ENCODE measurements at regions not wholly inside any gene's neighbourhood (a gene's known extent, or its start where the extent isn't known, plus 50 kb on each side); places are given as distances from the start of the nearest gene placed in this dataset.
"Not testable (repeated sequence)": the region's sequence is repeated elsewhere in the genome, so short reads cannot be mapped to it uniquely, and the experiment has no call there.

DNA sequence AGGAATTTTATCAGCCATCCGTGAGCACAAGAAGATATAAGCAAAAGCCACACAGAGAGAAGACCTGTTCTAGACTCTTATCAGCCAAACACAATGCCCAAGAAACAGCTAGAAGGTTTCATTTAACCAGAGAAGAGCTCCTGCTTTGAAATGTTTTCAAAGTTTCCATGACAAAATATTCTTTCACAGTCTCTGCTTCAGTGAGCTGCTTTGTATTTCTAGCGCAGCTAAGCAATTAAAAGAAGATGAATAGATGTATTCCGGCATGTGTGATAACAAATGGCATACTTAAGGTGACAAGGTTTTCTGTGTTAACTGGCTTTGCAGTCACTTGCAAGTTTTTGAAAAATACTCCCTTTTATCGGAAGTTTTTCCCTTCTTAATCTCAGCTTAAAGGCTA lies 78.9 kb upstream of the NXPH1 start:
- Histone ChIP-seq H3K4me3 (ENCODE audit: low read length in 2 of 2) (no peak overlapping the region), H3K27ac (ENCODE audit: low read length) (no peak overlapping the region), H3K9me3 (ENCODE audit: control insufficient read depth in 2 of 2, low read length in 2 of 2) (peaks cover 0 to 6% of the 10 kb centered on the region in 2 donors), H3K4me1 (ENCODE audit: control insufficient read depth, insufficient read depth, low read length) (no peaks in the 10 kb centered on the region), H3K27me3 (ENCODE audit: control insufficient read depth in 1 of 2, insufficient read depth in 2 of 2, low read length in 2 of 2) (no peaks in the 10 kb centered on the region), H3K9ac (ENCODE audit: low read length in 2 of 2) (no peak overlapping the region), H3K36me3 (ENCODE audit: control insufficient read depth in 2 of 2, insufficient read depth in 2 of 2, low read length in 2 of 2) (no peaks in the 10 kb centered on the region)

DNA sequence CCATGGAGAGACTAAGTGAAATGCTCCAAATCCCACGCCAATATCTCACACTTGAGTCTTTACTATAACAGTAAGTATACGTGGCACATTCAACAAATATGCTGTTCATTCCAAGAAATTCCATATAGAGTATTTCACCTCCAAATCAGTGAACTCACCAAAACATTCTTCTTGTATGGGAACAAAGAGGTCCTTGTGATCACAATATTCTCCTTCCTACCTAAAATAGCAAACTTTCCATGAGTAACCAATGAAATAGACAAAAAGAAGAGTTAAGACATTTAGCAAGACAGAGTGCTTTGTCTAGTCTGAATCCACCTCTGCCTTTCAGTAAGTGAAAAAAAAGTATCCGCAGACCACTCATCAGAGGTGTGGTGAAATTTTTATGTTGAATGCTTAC lies 77.3 kb upstream of the NXPH1 start:
- H3K4me3 ChIP-seq (ENCODE audit: low read length in 2 of 2), result no peak overlapping the region
- no peak overlapping the region for H3K9ac ChIP-seq (ENCODE audit: low read length in 2 of 2)
- no peaks in the 10 kb centered on the region for H3K4me1 ChIP-seq (ENCODE audit: control insufficient read depth, insufficient read depth, low read length)
- H3K27me3 ChIP-seq (ENCODE audit: control insufficient read depth in 1 of 2, insufficient read depth in 2 of 2, low read length in 2 of 2), result no peaks in the 10 kb centered on the region
- no peak overlapping the region for H3K27ac ChIP-seq (ENCODE audit: low read length)
- no peaks in the 10 kb centered on the region for H3K36me3 ChIP-seq (ENCODE audit: control insufficient read depth in 2 of 2, insufficient read depth in 2 of 2, low read length in 2 of 2)
- peaks cover 0 to 6% of the 10 kb centered on the region in 2 donors for H3K9me3 ChIP-seq (ENCODE audit: control insufficient read depth in 2 of 2, low read length in 2 of 2)

- H3K27ac ChIP-seq (ENCODE audit: low read length), result no peak overlapping the region
- no peaks in the 10 kb centered on the region for H3K27me3 ChIP-seq (ENCODE audit: control insufficient read depth in 1 of 2, insufficient read depth in 2 of 2, low read length in 2 of 2)
- no peak overlapping the region for H3K9ac ChIP-seq (ENCODE audit: low read length in 2 of 2)
- H3K36me3 ChIP-seq (ENCODE audit: control insufficient read depth in 2 of 2, insufficient read depth in 2 of 2, low read length in 2 of 2), result no peaks in the 10 kb centered on the region
- H3K9me3 ChIP-seq (ENCODE audit: control insufficient read depth in 2 of 2, low read length in 2 of 2), result peaks cover 0 to 6% of the 10 kb centered on the region in 2 donors
- no peak overlapping the region for H3K4me3 ChIP-seq (ENCODE audit: low read length in 2 of 2)
- no peaks in the 10 kb centered on the region for H3K4me1 ChIP-seq (ENCODE audit: control insufficient read depth, insufficient read depth, low read length)
Observed at GRCh38 chr7:8357536-8357935, 75.9 kb upstream of the NXPH1 start.

DNA sequence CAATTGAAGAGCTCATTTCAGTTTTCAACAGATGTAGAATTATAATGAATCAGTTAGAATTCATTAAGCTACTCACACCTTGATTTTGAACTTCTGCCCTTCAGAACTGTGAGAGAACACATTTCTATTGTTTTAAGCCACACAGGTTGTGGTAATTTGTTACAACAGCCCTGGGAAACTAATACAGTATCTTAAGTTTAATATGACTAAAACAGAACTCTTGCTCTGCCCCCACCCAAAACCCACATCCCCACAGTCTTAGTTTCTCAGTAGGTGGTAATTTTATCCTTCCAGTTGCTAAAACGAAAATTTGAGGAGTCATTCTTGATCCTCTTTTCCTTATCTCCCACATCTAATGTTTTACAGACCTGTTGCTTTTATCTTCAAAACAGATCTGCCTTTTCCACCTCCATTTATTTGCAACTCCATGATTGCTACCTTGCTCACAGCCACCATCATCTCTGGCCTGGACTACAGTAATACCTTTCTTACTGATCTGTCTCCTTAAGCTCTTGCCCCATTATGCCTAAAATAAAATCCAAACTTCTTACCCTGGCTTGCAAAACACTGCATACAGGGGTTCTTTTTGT lies 72.8 kb upstream of the NXPH1 start:
- Histone ChIP-seq H3K9me3 (ENCODE audit: control insufficient read depth in 2 of 2, low read length in 2 of 2) (peaks cover 0 to 6% of the 10 kb centered on the region in 2 donors), H3K27me3 (ENCODE audit: control insufficient read depth in 1 of 2, insufficient read depth in 2 of 2, low read length in 2 of 2) (no peaks in the 10 kb centered on the region), H3K4me1 (ENCODE audit: control insufficient read depth, insufficient read depth, low read length) (no peaks in the 10 kb centered on the region), H3K9ac (ENCODE audit: low read length in 2 of 2) (no peak overlapping the region), H3K4me3 (ENCODE audit: low read length in 2 of 2) (no peak overlapping the region), H3K36me3 (ENCODE audit: control insufficient read depth in 2 of 2, insufficient read depth in 2 of 2, low read length in 2 of 2) (no peaks in the 10 kb centered on the region), H3K27ac (ENCODE audit: low read length) (no peak overlapping the region)

DNA sequence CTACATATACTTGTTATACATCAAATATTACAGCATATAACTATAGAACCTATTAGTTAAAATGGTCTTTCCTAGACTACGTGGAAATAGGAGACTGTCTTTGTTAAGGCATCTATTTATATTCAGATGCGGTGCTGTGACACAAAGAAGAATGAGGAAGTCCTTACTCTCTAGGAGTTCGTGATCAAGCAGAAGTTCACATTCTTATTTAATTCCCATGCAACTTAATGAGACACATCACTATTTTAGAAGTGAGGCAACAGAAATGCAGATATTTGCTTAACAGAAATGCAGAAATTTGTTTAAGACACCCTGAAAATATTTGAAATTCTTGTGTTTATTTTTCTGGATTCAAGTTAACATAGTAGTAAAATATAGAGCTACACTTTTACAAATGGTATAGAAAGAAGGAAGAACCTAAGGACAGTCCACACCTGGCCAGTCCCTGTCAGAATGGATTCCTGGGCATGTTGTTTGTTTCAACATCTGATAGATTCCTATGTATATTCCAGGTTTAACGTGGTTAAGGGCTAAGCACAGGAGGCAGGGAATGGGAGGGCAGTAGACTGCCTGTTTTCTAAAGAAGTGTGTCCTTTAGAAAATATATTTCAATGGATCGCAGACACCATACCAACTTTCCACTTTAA lies 70.6 kb upstream of the NXPH1 start:
- Histone ChIP-seq H3K27ac (ENCODE audit: low read length) (no peak overlapping the region), H3K4me3 (ENCODE audit: low read length in 2 of 2) (no peak overlapping the region), H3K9me3 (ENCODE audit: control insufficient read depth in 2 of 2, low read length in 2 of 2) (peaks cover 0 to 6% of the 10 kb centered on the region in 2 donors), H3K4me1 (ENCODE audit: control insufficient read depth, insufficient read depth, low read length) (no peaks in the 10 kb centered on the region), H3K9ac (ENCODE audit: low read length in 2 of 2) (no peak overlapping the region), H3K27me3 (ENCODE audit: control insufficient read depth in 1 of 2, insufficient read depth in 2 of 2, low read length in 2 of 2) (no peaks in the 10 kb centered on the region), H3K36me3 (ENCODE audit: control insufficient read depth in 2 of 2, insufficient read depth in 2 of 2, low read length in 2 of 2) (no peaks in the 10 kb centered on the region)

GRCh38 chr7:8363407-8364015 lies 69.9 kb upstream of the NXPH1 start:
- Histone ChIP-seq H3K27me3 (ENCODE audit: control insufficient read depth in 1 of 2, insufficient read depth in 2 of 2, low read length in 2 of 2) (no peaks in the 10 kb centered on the region), H3K4me3 (ENCODE audit: low read length in 2 of 2) (no peak overlapping the region), H3K9me3 (ENCODE audit: control insufficient read depth in 2 of 2, low read length in 2 of 2) (peaks cover 0 to 6% of the 10 kb centered on the region in 2 donors), H3K27ac (ENCODE audit: low read length) (no peak overlapping the region), H3K36me3 (ENCODE audit: control insufficient read depth in 2 of 2, insufficient read depth in 2 of 2, low read length in 2 of 2) (no peaks in the 10 kb centered on the region), H3K9ac (ENCODE audit: low read length in 2 of 2) (no peak overlapping the region), H3K4me1 (ENCODE audit: control insufficient read depth, insufficient read depth, low read length) (no peaks in the 10 kb centered on the region)

GRCh38 chr7:8365499-8366110 lies 67.8 kb upstream of the NXPH1 start:
- Histone ChIP-seq H3K4me3 (ENCODE audit: low read length in 2 of 2) (no peak overlapping the region), H3K36me3 (ENCODE audit: control insufficient read depth in 2 of 2, insufficient read depth in 2 of 2, low read length in 2 of 2) (no peaks in the 10 kb centered on the region), H3K4me1 (ENCODE audit: control insufficient read depth, insufficient read depth, low read length) (no peaks in the 10 kb centered on the region), H3K27ac (ENCODE audit: low read length) (no peak overlapping the region), H3K27me3 (ENCODE audit: control insufficient read depth in 1 of 2, insufficient read depth in 2 of 2, low read length in 2 of 2) (no peaks in the 10 kb centered on the region), H3K9ac (ENCODE audit: low read length in 2 of 2) (no peak overlapping the region), H3K9me3 (ENCODE audit: control insufficient read depth in 2 of 2, low read length in 2 of 2) (no peaks in the 10 kb centered on the region)

DNA sequence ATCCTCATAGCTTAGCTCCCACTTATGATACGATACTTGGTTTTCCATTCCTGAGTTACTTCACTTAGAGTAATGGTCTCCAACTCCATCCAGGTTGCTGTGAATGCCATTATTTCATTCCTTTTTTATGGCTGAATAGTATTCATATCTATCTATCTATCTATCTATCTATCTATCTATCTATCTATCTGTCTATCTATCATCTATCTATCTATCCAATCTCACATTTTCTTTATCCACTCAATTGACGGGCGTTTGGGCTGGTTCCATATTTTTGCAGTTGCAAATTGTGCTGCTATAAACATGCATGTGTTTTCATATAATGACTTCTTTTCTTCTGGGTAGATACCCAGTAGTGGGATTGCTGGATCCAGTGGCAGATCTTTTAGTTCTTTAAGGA lies 65.4 kb upstream of the NXPH1 start:
- not testable (repeated sequence) for H3K36me3 ChIP-seq (ENCODE audit: control insufficient read depth in 2 of 2, insufficient read depth in 2 of 2, low read length in 2 of 2); H3K4me1 ChIP-seq (ENCODE audit: control insufficient read depth, insufficient read depth, low read length); H3K9me3 ChIP-seq (ENCODE audit: control insufficient read depth in 2 of 2, low read length in 2 of 2); H3K27ac ChIP-seq (ENCODE audit: low read length); H3K9ac ChIP-seq (ENCODE audit: low read length in 2 of 2); H3K27me3 ChIP-seq (ENCODE audit: control insufficient read depth in 1 of 2, insufficient read depth in 2 of 2, low read length in 2 of 2); H3K4me3 ChIP-seq (ENCODE audit: low read length in 2 of 2)

DNA sequence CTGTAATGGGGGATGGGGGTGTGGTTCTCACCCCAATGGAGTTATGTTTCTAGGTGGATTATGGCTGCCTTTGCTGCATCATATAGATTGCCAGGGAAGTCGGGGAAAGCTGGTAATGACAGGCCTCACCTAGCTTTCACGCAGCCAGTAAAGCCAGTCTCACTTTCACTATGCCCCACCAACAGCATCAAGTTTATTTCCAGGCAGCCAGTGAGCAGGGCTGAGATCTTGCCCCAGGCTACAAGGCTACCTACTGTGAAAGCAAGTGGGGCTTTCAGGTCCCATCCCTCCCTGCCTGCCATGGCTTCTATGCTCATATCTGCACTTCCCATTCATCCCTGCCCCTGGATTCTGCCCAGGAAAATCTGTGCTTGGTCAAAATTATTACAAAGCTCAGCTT lies 61.7 kb upstream of the NXPH1 start:
- no peaks in the 10 kb centered on the region for H3K36me3 ChIP-seq (ENCODE audit: control insufficient read depth in 2 of 2, insufficient read depth in 2 of 2, low read length in 2 of 2)
- no peak overlapping the region for H3K4me3 ChIP-seq (ENCODE audit: low read length in 2 of 2)
- no peaks in the 10 kb centered on the region for H3K4me1 ChIP-seq (ENCODE audit: control insufficient read depth, insufficient read depth, low read length)
- no peaks in the 10 kb centered on the region for H3K27me3 ChIP-seq (ENCODE audit: control insufficient read depth in 1 of 2, insufficient read depth in 2 of 2, low read length in 2 of 2)
- H3K9ac ChIP-seq (ENCODE audit: low read length in 2 of 2), result no peak overlapping the region
- H3K9me3 ChIP-seq (ENCODE audit: control insufficient read depth in 2 of 2, low read length in 2 of 2), result no peaks in the 10 kb centered on the region
- H3K27ac ChIP-seq (ENCODE audit: low read length), result no peak overlapping the region

- H3K9ac ChIP-seq (ENCODE audit: low read length in 2 of 2), result no peak overlapping the region
- H3K9me3 ChIP-seq (ENCODE audit: control insufficient read depth in 2 of 2, low read length in 2 of 2), result no peaks in the 10 kb centered on the region
Observed at GRCh38 chr7:8373851-8374250, 59.6 kb upstream of the NXPH1 start.

More at GRCh38 chr7:8373851-8374250, 59.6 kb upstream of the NXPH1 start:
- Histone ChIP-seq H3K36me3 (ENCODE audit: control insufficient read depth in 2 of 2, insufficient read depth in 2 of 2, low read length in 2 of 2) (no peaks in the 10 kb centered on the region), H3K27ac (ENCODE audit: low read length) (no peak overlapping the region), H3K4me3 (ENCODE audit: low read length in 2 of 2) (no peak overlapping the region), H3K4me1 (ENCODE audit: control insufficient read depth, insufficient read depth, low read length) (no peaks in the 10 kb centered on the region), H3K27me3 (ENCODE audit: control insufficient read depth in 1 of 2, insufficient read depth in 2 of 2, low read length in 2 of 2) (no peaks in the 10 kb centered on the region)

Data from stomach smooth muscle (tissue), 2 donors.